Stomach (tissue), 4 donors: ENCODE measurements at regions not wholly inside any gene's neighbourhood (a gene's known extent, or its start where the extent isn't known, plus 50 kb on each side); places are given as distances from the start of the nearest gene placed in this dataset.

Experiments
- POLR2A ChIP-seq, 4 donors: fragments of 450-650 bp; IDR thresholded peaks; one replicate each; pipeline ENCODE4 v1.6.1; 2016; ENCODE audit warnings: antibody characterized with exemption in 4 of 4, control low read depth in 2 of 4, mild to moderate bottlenecking in 1 of 4, moderate library complexity in 1 of 4
- TF ChIP-seq, protein P1 (sequence below), 7 experiments: fragments of 450-650 bp in 4 of 7; fragments of 200-600 bp in 3 of 7; sonication (generic) in 3 of 7; IDR thresholded peaks; one replicate each; pipeline ENCODE4 v1.5.1; 2016 to 2019; ENCODE audit warnings: antibody characterized with exemption in 7 of 7, control low read depth in 2 of 7, mild to moderate bottlenecking in 1 of 7

DNA sequence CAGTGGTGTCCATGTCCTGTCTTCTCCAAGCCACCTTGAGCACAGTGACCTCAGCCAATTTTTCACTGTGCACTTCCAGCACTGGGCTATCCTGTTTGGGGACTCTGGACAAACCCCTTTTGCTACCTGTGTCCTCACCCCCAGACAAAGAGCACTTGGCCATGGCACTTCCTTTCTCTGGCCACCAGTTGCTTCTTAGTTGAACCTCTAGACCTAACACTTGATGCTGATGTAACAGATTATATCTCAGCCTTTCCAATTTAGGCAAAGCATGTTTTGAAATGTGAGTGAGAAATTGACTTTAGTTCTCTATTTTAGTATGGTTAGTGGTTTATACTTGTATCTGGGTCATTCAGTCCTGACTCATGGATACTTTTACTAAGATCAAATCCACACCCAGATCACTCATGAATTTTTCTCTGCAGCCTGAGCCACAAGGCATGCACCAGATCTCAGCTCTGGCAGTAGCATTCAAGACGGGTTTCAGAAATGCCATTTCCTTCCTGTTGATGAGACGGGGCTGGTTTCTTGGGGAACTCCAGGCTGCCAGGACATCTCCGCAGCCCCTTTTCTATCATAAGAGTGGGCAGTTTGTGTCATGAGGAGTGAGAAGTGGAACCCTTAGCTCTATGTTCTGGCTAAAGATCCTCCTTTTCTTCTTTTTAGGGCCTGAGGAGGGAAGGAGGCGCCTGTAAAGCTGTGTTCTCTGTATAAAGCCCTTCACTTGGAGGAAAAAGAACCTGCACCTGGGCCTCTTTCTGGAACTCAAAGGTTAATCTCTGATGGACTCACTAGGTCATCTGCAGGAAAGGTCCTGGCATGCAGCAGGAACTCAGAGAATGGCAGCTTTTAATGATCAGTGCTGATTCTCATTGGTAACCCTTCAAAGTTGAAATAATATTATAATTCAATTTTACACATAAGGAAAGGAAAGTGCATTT lies 185.6 kb upstream of the TENM4 start:
- no peak for TF ChIP-seq POLR2A (IDR thresholded peaks at IDR 0.05)
- TF ChIP-seq, protein P1, sequence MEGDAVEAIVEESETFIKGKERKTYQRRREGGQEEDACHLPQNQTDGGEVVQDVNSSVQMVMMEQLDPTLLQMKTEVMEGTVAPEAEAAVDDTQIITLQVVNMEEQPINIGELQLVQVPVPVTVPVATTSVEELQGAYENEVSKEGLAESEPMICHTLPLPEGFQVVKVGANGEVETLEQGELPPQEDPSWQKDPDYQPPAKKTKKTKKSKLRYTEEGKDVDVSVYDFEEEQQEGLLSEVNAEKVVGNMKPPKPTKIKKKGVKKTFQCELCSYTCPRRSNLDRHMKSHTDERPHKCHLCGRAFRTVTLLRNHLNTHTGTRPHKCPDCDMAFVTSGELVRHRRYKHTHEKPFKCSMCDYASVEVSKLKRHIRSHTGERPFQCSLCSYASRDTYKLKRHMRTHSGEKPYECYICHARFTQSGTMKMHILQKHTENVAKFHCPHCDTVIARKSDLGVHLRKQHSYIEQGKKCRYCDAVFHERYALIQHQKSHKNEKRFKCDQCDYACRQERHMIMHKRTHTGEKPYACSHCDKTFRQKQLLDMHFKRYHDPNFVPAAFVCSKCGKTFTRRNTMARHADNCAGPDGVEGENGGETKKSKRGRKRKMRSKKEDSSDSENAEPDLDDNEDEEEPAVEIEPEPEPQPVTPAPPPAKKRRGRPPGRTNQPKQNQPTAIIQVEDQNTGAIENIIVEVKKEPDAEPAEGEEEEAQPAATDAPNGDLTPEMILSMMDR (IDR thresholded peaks at IDR 0.05), result no peak
